ENCODE measurements at regions not wholly inside any gene's neighbourhood (a gene's known extent, or its start where the extent isn't known, plus 50 kb on each side); places are given as distances from the start of the nearest gene placed in this dataset.

DNA sequence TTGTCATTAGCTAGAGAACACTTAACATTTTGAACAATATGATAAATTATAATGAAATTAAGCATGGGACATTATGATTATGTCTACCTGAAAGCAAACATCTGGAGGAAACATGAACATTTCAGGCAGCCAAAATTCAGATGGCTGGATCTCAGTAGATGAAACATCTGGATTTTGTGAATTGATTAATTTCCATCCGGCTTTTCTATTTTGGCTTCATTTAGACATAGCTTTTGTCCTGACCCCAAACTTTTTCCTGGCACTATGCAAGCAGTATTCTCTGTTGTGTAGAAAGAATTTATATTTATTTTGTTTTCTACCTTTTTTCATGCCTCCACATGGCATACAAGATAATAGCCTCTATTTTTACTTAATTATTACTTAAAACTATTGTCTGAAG lies 186.3 kb downstream of the OGFRL1 start:
- TF ChIP-seq SP1 (IDR thresholded peaks at IDR 0.05) (no peak), ARNT (IDR thresholded peaks at IDR 0.05) (no peak), ELF4 (IDR thresholded peaks at IDR 0.05) (no peak), CTBP1 (IDR thresholded peaks at IDR 0.05; ENCODE audit: borderline replicate concordance) (no peak), BHLHE40 (IDR thresholded peaks at IDR 0.05; ENCODE audit: borderline replicate concordance) (no peak), TARDBP (IDR thresholded peaks at IDR 0.05) (no peak), FOXM1 (IDR thresholded peaks at IDR 0.05; ENCODE audit: borderline replicate concordance) (no peak), NFRKB (IDR thresholded peaks at IDR 0.05) (no peak), FOXA1 (IDR thresholded peaks at IDR 0.05) (no peak)
